ENCODE measurements at regions not wholly inside any gene's neighbourhood (a gene's known extent, or its start where the extent isn't known, plus 50 kb on each side); places are given as distances from the start of the nearest gene placed in this dataset.
"Not testable (repeated sequence)": the region's sequence is repeated elsewhere in the genome, so short reads cannot be mapped to it uniquely, and the experiment has no call there.

DNA sequence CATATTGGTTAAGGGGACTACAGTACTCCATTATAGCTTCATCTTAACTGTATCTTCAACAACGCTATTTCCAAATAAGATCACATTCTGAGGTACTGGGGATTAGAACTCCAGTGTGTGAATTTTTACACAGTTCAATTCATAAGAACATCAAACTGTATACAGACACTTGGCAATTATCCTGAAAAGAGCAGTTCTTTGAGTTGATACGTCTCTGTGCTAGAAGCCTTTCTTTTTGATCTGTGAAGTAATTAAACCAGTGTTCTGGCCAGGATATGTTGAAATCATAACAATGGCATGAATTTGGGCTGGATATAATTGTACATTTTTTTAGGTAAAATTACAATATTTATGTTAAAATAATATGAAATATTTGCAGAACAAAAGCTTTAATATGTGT, 93.5 kb upstream of the ITPRID2 start:
- 59 to 67% methylated on average over 2 of the region's 2 CpGs for WGBS, 2 donors
- TF ChIP-seq EP300 (IDR thresholded peaks at IDR 0.05) (no peak), POLR2A (IDR thresholded peaks at IDR 0.05) (no peak)
- TF ChIP-seq, protein P1, sequence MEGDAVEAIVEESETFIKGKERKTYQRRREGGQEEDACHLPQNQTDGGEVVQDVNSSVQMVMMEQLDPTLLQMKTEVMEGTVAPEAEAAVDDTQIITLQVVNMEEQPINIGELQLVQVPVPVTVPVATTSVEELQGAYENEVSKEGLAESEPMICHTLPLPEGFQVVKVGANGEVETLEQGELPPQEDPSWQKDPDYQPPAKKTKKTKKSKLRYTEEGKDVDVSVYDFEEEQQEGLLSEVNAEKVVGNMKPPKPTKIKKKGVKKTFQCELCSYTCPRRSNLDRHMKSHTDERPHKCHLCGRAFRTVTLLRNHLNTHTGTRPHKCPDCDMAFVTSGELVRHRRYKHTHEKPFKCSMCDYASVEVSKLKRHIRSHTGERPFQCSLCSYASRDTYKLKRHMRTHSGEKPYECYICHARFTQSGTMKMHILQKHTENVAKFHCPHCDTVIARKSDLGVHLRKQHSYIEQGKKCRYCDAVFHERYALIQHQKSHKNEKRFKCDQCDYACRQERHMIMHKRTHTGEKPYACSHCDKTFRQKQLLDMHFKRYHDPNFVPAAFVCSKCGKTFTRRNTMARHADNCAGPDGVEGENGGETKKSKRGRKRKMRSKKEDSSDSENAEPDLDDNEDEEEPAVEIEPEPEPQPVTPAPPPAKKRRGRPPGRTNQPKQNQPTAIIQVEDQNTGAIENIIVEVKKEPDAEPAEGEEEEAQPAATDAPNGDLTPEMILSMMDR (IDR thresholded peaks at IDR 0.05): no peak
- no peaks in the 10 kb centered on the region for H3K27me3 ChIP-seq

DNA sequence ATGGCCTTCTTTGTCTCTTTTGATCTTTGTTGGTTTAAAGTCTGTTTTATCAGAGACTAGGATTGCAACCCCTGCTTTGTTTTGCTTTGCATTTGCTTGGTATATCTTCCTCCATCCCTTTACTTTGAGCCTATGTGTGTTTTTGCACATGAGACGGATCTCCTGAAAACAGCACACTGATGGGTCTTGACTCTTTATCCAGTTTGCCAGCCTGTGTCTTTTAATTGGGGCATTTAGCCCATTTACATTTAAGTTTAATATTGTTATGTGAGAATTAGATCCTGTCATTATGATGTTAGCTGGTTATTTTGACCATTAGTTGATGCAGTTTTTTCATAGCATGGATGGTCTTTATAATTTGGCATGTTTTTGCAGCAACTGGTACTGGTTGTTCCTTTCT, 89.2 kb upstream of the ITPRID2 start:
- not testable (repeated sequence) for H3K27ac ChIP-seq; H3K4me3 ChIP-seq; H3K9me3 ChIP-seq; H3K27me3 ChIP-seq; H3K36me3 ChIP-seq; DNase-seq (ENCODE audit: low spot score in 2 of 2)
- WGBS, 2 donors: 96 to 100% methylated on average over 1 of the region's 1 CpG
- peaks cover 0 to 21% (median 9%) of the 10 kb centered on the region in 4 donors for H3K4me1 ChIP-seq

More for the DNA sequence above, 93.5 kb upstream of the ITPRID2 start:
- Histone ChIP-seq H3K36me3 (no peaks in the 10 kb centered on the region), H3K27ac (peak overlapping the region in 1 of 4 donors; percentile 75), H3K9me3 (no peaks in the 10 kb centered on the region), H3K4me1 (no peaks in the 10 kb centered on the region), H3K4me3 (no peak overlapping the region)
- DNase-seq (ENCODE audit: low spot score in 2 of 2): no peak

DNA sequence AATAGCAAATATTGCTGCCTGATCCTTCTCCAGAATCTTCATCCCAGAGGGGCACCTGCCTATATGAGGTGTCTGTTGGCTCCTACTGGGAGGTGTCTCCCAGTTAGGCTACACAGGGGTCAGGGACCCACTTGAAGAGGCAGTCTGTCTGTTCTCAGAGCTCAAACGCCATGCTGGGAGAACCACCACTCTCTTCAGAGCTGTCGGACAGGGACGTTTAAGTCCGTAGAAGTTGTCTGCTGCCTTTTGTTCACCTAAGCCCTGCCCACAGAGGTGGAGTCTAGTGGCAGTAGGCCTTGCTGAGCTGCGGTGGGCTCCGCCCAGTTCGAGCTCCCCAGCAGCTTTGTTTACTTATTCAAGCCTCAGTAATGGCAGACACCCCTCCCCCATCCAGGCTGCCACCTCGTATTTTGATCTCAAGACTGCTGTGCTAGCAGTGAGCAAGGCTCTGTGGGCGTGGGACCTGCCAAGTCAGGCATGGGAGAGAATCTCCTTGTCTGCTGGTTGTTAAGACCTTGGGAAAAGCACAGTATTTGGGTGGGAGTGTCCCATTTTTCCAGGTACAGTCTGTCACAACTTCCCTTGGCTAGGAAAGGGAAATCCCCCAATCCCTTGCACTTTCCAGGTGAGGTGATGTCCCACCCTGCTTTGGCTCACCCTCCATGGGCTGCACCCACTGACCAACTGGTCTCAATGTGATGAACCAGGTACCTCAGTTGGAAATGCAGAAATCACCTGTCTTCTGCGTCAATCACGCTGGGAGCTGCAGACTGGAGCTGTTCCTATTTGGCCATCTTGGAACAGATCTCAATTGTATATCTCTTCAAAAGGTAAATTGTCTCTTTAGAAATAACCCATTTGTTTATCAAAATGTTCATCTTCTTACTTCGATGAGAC, 87.4 kb upstream of the ITPRID2 start:
- H3K9me3 ChIP-seq; DNase-seq (ENCODE audit: low spot score in 2 of 2); H3K36me3 ChIP-seq; H3K4me3 ChIP-seq; H3K27me3 ChIP-seq; H3K27ac ChIP-seq: not testable (repeated sequence)
- H3K4me1 ChIP-seq: peaks cover 0 to 23% (median 9%) of the 10 kb centered on the region in 4 donors
- 82 to 86% methylated on average over 12 of the region's 12 CpGs for WGBS, 2 donors

DNA sequence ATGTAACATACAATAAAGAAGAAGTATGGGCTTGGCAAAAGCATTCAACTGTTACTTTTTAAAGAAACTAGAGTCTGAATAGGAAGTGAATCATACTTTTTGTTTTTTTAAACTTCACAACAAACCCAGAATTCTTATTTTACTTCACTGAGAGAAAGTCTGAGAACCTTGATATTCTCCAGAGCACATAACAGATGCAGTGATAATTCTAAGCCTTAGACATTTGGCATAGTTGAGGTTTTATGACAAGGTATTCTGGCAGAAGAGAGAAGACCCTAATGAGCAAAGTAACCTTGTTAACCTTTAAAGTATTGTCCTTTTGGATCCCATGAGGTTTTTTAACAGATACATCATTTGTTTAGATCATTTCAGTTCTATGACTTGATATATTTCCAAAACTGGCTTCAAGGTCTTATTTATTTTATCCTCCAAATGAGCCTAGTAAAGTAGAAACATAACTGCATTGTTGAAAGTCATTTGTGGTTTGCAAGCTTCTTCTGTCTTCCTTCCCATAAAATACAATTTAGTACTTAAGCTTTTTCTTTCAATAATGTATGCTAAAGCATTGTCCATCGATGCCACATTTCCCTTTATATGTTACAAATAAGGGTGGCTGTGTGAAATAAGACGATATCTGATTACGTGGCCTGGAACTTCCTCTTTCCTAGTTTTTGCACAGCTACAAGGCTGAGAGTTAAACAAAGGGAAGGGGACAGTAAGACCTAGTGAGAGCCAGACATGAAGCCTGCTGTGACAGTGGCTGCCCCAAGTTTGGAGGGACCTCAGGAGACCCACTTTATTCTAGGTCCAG, 86.1 kb upstream of the ITPRID2 start:
- Histone ChIP-seq H3K9me3 (no peaks in the 10 kb centered on the region), H3K4me3 (no peak overlapping the region), H3K4me1 (peaks cover 0 to 31% (median 9%) of the 10 kb centered on the region in 4 donors), H3K27me3 (no peaks in the 10 kb centered on the region), H3K36me3 (no peaks in the 10 kb centered on the region), H3K27ac (peak overlapping the region in 2 of 4 donors; percentile 47)
- WGBS, 2 donors: 13 to 15% methylated on average over 3 of the region's 3 CpGs
- TF ChIP-seq, protein P1 (IDR thresholded peaks at IDR 0.05): no peak
- no peak for TF ChIP-seq EP300 (IDR thresholded peaks at IDR 0.05)
- no peak for TF ChIP-seq POLR2A (IDR thresholded peaks at IDR 0.05)
- DNase-seq (ENCODE audit: low spot score in 2 of 2): no peak

DNA sequence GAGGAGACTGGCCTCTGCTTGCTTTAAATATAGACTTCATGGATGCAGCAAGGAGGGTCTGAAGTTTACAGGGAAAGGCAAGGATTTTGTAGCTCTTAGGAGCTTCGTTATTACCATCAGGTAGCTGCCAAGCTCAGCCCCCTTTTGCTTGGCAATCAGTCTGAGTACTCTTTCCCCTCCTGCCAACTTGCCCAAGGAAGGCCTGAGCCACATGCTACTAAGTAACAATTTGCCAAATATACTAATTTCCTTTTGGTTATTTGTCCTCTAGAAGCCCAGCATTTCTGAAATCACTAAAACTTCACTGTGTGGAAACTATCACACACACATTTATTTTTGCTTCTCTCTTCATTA, 85.5 kb upstream of the ITPRID2 start:
- Histone ChIP-seq H3K36me3 (no peaks in the 10 kb centered on the region), H3K27ac (peak overlapping the region in 2 of 4 donors; percentile 47), H3K4me1 (peaks cover 0 to 37% (median 9%) of the 10 kb centered on the region in 4 donors), H3K27me3 (no peaks in the 10 kb centered on the region), H3K9me3 (no peaks in the 10 kb centered on the region), H3K4me3 (no peak overlapping the region)
- 33 to 37% methylated on average over 1 of the region's 1 CpG for WGBS, 2 donors
- TF ChIP-seq EP300 (IDR thresholded peaks at IDR 0.05) (no peak), POLR2A (IDR thresholded peaks at IDR 0.05) (no peak)
- TF ChIP-seq, protein P1 (IDR thresholded peaks at IDR 0.05): no peak
- no peak for DNase-seq (ENCODE audit: low spot score in 2 of 2)

DNA sequence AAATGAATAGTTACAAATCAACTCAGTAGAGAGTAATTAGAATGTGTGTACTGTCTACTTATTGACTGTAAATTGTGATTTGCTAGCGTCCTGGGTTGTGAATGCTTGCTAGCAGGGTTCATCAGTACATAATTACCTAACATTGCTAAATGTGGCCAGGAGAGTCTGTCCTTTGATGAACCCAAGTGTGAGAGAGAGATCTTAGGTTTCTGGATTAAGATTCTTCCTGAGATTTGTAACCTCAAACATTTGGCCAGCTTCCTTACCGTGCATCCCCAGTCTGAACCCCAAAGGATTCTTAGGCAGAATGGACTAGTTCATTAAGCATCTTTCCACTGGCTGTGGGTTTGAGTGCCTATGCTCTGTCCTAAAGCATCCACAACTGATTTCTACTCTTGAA, 84.0 kb upstream of the ITPRID2 start:
- H3K27ac ChIP-seq: no peak overlapping the region
- H3K4me3 ChIP-seq: no peak overlapping the region
- no peaks in the 10 kb centered on the region for H3K36me3 ChIP-seq
- H3K27me3 ChIP-seq: no peaks in the 10 kb centered on the region
- peaks cover 0 to 47% (median 9%) of the 10 kb centered on the region in 4 donors for H3K4me1 ChIP-seq
- TF ChIP-seq POLR2A (IDR thresholded peaks at IDR 0.05) (no peak), EP300 (IDR thresholded peaks at IDR 0.05) (no peak)
- 58 to 62% methylated on average over 2 of the region's 2 CpGs for WGBS, 2 donors
- DNase-seq (ENCODE audit: low spot score in 2 of 2): no peak
- no peaks in the 10 kb centered on the region for H3K9me3 ChIP-seq

Measured in tibial nerve (tissue), 4 donors.